SU-DHL-6 (cell line): ENCODE measurements at regions not wholly inside any gene's neighbourhood (a gene's known extent, or its start where the extent isn't known, plus 50 kb on each side); places are given as distances from the start of the nearest gene placed in this dataset.

Source experiments
- H2AFZ ChIP-seq: fragments of 200-600 bp; sonication (generic); 2 replicates; pipeline ENCODE4 v1.6.1; 2014; ENCODE audit warnings: low read depth, mild to moderate bottlenecking, moderate library complexity, mixed read lengths, antibody characterized with exemption, low read length; ENCODE audit not compliant: severe bottlenecking
- H3F3A ChIP-seq: fragments of 200-600 bp; shearing (Covaris generic); 2 replicates; pipeline ENCODE4 v1.6.0; 2016; ENCODE audit warnings: antibody characterized with exemption, mild to moderate bottlenecking; ENCODE audit not compliant: insufficient read depth
- H3K27ac ChIP-seq: fragments of 200-600 bp; sonication (generic); 2 replicates; pipeline ENCODE4 v1.5.1; 2016; ENCODE audit warnings: low read depth, mild to moderate bottlenecking, low read length, moderate library complexity, mixed read lengths
- H3K27me3 ChIP-seq: fragments of 200-600 bp; sonication (generic), shearing (Covaris generic); 2 replicates; pipeline ENCODE4 v1.6.0; 2014; ENCODE audit warnings: mild to moderate bottlenecking, low read length
- H3K36me3 ChIP-seq: fragments of 200-600 bp; sonication (generic); 2 replicates; pipeline ENCODE4 v1.6.1; 2014; ENCODE audit warnings: mild to moderate bottlenecking, low read length, mixed read lengths
- H3K4me2 ChIP-seq: fragments of 300-600, 200-600 bp; shearing (Covaris generic), sonication (generic); 2 replicates; pipeline ENCODE4 v1.6.0; 2014; ENCODE audit warnings: low read length, low read depth, mild to moderate bottlenecking; ENCODE audit not compliant: poor library complexity, severe bottlenecking
- H3K4me3 ChIP-seq: fragments of 200-600 bp; sonication (generic); 2 replicates; pipeline ENCODE4 v1.5.1; 2014; ENCODE audit warnings: antibody characterized with exemption, low read length, mild to moderate bottlenecking, mixed read lengths; ENCODE audit not compliant: insufficient read depth, poor library complexity, severe bottlenecking
- H3K79me2 ChIP-seq: fragments of 200-600 bp; sonication (generic); 2 replicates; pipeline ENCODE4 v1.6.1; 2014; ENCODE audit warnings: mild to moderate bottlenecking, low read length, moderate library complexity; ENCODE audit not compliant: insufficient read depth
- H3K9ac ChIP-seq: fragments of 200-600 bp; sonication (generic); 2 replicates; pipeline ENCODE4 v1.7.0; 2014; ENCODE audit warnings: mild to moderate bottlenecking, low read length
- H3K9me2 ChIP-seq: fragments of 200-600 bp; sonication (generic); replicated peaks from 2 replicates; pipeline ENCODE4 v1.6.1; 2014; ENCODE audit warnings: low read length; ENCODE audit not compliant: insufficient read depth
- H3K9me3 ChIP-seq: fragments of 200-600 bp; sonication (generic); 2 replicates; pipeline ENCODE4 v1.6.1; 2014; ENCODE audit warnings: low read length, mixed read lengths; ENCODE audit not compliant: insufficient read depth
- H4K20me1 ChIP-seq: fragments of 200-600 bp; sonication (generic); 2 replicates; pipeline ENCODE4 v1.6.1; 2014; ENCODE audit warnings: low read depth, mild to moderate bottlenecking, antibody characterized with exemption, low read length, moderate library complexity, mixed read lengths
- CTCF ChIP-seq: fragments of 200-600 bp; sonication (generic); IDR thresholded peaks from one replicate; pipeline ENCODE4 v1.5.1; 2017; ENCODE audit warnings: antibody characterized with exemption, mild to moderate bottlenecking, low read length, moderate library complexity; ENCODE audit not compliant: insufficient read depth, poor library complexity, severe bottlenecking
- EZH2phosphoT487 ChIP-seq: fragments of 200-600 bp; sonication (generic), shearing (Covaris generic); conservative IDR thresholded peaks from 2 replicates; pipeline ENCODE4 v1.6.1; 2018; ENCODE audit warnings: mild to moderate bottlenecking, antibody characterized with exemption, low read length, moderate library complexity, mixed read lengths

- H3K9me2 ChIP-seq: no peaks in the 10 kb centered on the region
- no peaks in the 10 kb centered on the region for H3F3A ChIP-seq
- no peaks in the 10 kb centered on the region for H3K79me2 ChIP-seq
- H3K36me3 ChIP-seq: no peaks in the 10 kb centered on the region
- no peak overlapping the region for H2AFZ ChIP-seq
- no peaks in the 10 kb centered on the region for H3K27me3 ChIP-seq
- no peak overlapping the region for H3K9ac ChIP-seq
- H3K27ac ChIP-seq: no peak overlapping the region
- no peak overlapping the region for H3K4me3 ChIP-seq
- TF ChIP-seq CTCF (no peak), EZH2phosphoT487 (no peak)
- no peaks in the 10 kb centered on the region for H4K20me1 ChIP-seq
- H3K4me2 ChIP-seq: no peak overlapping the region
- no peaks in the 10 kb centered on the region for H3K9me3 ChIP-seq
These were observed 168.8 kb downstream of the CYLD start for GRCh38 chr16:50910736-50911100.

- H3K4me2 ChIP-seq: no peak overlapping the region
These were observed 168.2 kb downstream of the CYLD start for GRCh38 chr16:50909831-50910735.

GRCh38 chr16:50908468-50908867 lies 166.6 kb downstream of the CYLD start:
- Histone ChIP-seq H3K79me2 (no peaks in the 10 kb centered on the region), H3K9me3 (no peaks in the 10 kb centered on the region), H2AFZ (no peak overlapping the region), H3K27ac (no peak overlapping the region), H3K9me2 (no peaks in the 10 kb centered on the region), H3K36me3 (no peaks in the 10 kb centered on the region), H3K9ac (no peak overlapping the region), H3K27me3 (no peaks in the 10 kb centered on the region), H3F3A (no peaks in the 10 kb centered on the region), H3K4me2 (no peak overlapping the region), H3K4me3 (no peak overlapping the region), H4K20me1 (no peaks in the 10 kb centered on the region)
- no peak for TF ChIP-seq EZH2phosphoT487

More at GRCh38 chr16:50909831-50910735, 168.2 kb downstream of the CYLD start:
- Histone ChIP-seq H3K27ac (no peak overlapping the region), H3F3A (no peaks in the 10 kb centered on the region), H2AFZ (no peak overlapping the region), H3K4me3 (no peak overlapping the region), H3K36me3 (no peaks in the 10 kb centered on the region), H4K20me1 (no peaks in the 10 kb centered on the region), H3K9me3 (no peaks in the 10 kb centered on the region), H3K9ac (no peak overlapping the region), H3K79me2 (no peaks in the 10 kb centered on the region), H3K27me3 (no peaks in the 10 kb centered on the region), H3K9me2 (no peaks in the 10 kb centered on the region)
- TF ChIP-seq CTCF (no peak), EZH2phosphoT487 (no peak)

GRCh38 chr16:50906454-50906853 lies 164.6 kb downstream of the CYLD start:
- Histone ChIP-seq H3K79me2 (no peaks in the 10 kb centered on the region), H3F3A (no peaks in the 10 kb centered on the region), H3K4me2 (no peak overlapping the region), H3K9me2 (no peaks in the 10 kb centered on the region), H4K20me1 (no peaks in the 10 kb centered on the region), H2AFZ (no peak overlapping the region), H3K27me3 (no peaks in the 10 kb centered on the region), H3K4me3 (no peak overlapping the region), H3K36me3 (no peaks in the 10 kb centered on the region), H3K9ac (no peak overlapping the region), H3K27ac (no peak overlapping the region), H3K9me3 (no peaks in the 10 kb centered on the region)
- TF ChIP-seq CTCF (no peak), EZH2phosphoT487 (no peak)
